BE2C (cell line): ENCODE measurements at regions not wholly inside any gene's neighbourhood (a gene's known extent, or its start where the extent isn't known, plus 50 kb on each side); places are given as distances from the start of the nearest gene placed in this dataset.

Experiments used
- DNase-seq: peaks from one replicate; pipeline ENCODE4 v3.0.0-alpha.2; 2020
- H3K27me3 ChIP-seq: fragments of 250-450 bp; sonication (Bioruptor Pico); 2 replicates; pipeline ENCODE4 v1.5.1; 2020; ENCODE audit warnings: mild to moderate bottlenecking
- H3K36me3 ChIP-seq: fragments of 250-450 bp; sonication (Bioruptor Pico); 2 replicates; pipeline ENCODE4 v1.5.1; 2020; ENCODE audit warnings: mild to moderate bottlenecking
- H3K4me1 ChIP-seq: fragments of 250-450 bp; sonication (Bioruptor Pico); 2 replicates; pipeline ENCODE4 v1.5.1; 2020
- H3K4me3 ChIP-seq: 2 replicates; pipeline ENCODE4 v1.5.1; 2011; ENCODE audit warnings: low read depth, low read length
- H3K9me3 ChIP-seq: fragments of 250-450 bp; sonication (Bioruptor Pico); 2 replicates; pipeline ENCODE4 v1.5.1; 2020
- TF ChIP-seq, protein P1 (sequence below): IDR thresholded peaks from 2 replicates; pipeline ENCODE4 v1.5.1; 2012; ENCODE audit warnings: mild to moderate bottlenecking, low read depth, low read length

DNA sequence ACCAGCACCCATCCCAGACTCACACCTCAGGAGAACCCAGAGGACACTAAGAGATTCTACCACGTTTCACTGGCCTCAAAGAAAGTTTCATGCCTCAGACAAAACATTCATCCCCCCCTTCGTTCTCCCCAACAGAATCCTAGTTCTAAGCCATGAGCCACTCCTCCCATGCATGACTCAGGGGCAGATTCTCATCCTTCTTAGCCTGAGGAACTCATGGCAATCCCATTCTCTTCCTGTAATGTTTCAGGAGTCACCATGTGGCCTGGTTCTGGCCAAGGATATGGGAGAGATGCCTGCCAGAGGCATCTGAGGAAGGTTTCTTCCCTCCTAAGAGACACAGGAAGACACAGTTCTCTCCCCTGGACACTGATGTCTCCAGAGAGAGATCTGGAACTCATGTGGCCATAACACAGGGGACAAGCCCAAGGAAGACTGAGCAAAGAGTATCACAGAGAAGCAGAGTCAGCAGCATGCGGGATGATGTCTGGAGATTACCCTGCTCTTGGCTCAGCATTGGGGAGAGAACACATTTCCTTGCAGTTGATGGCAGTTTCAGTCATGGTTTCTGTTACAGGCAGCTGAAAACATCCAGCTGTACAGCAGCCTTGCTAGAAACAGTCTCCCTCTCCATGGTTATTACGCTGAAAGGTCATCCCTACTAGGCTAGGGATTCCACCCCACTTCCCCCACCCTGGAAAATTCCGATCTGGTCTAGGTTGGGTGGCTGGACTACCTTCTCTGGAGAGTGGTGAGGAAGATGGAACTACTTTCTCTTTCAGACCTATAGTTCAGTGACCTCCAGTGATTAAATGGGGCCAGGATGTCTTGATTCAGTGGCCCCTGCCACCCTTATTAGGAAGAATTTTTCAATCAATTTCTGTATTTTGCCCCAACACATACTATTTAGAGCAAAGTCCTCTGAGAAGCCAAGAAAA lies 115.4 kb downstream of the ZNF608 start:
- no peak for DNase-seq
- Histone ChIP-seq H3K4me3 (no peak overlapping the region), H3K4me1 (peaks cover 33% of the 10 kb centered on the region), H3K36me3 (no peaks in the 10 kb centered on the region), H3K9me3 (no peaks in the 10 kb centered on the region), H3K27me3 (no peaks in the 10 kb centered on the region)
- TF ChIP-seq, protein P1, sequence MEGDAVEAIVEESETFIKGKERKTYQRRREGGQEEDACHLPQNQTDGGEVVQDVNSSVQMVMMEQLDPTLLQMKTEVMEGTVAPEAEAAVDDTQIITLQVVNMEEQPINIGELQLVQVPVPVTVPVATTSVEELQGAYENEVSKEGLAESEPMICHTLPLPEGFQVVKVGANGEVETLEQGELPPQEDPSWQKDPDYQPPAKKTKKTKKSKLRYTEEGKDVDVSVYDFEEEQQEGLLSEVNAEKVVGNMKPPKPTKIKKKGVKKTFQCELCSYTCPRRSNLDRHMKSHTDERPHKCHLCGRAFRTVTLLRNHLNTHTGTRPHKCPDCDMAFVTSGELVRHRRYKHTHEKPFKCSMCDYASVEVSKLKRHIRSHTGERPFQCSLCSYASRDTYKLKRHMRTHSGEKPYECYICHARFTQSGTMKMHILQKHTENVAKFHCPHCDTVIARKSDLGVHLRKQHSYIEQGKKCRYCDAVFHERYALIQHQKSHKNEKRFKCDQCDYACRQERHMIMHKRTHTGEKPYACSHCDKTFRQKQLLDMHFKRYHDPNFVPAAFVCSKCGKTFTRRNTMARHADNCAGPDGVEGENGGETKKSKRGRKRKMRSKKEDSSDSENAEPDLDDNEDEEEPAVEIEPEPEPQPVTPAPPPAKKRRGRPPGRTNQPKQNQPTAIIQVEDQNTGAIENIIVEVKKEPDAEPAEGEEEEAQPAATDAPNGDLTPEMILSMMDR, result no peak

DNA sequence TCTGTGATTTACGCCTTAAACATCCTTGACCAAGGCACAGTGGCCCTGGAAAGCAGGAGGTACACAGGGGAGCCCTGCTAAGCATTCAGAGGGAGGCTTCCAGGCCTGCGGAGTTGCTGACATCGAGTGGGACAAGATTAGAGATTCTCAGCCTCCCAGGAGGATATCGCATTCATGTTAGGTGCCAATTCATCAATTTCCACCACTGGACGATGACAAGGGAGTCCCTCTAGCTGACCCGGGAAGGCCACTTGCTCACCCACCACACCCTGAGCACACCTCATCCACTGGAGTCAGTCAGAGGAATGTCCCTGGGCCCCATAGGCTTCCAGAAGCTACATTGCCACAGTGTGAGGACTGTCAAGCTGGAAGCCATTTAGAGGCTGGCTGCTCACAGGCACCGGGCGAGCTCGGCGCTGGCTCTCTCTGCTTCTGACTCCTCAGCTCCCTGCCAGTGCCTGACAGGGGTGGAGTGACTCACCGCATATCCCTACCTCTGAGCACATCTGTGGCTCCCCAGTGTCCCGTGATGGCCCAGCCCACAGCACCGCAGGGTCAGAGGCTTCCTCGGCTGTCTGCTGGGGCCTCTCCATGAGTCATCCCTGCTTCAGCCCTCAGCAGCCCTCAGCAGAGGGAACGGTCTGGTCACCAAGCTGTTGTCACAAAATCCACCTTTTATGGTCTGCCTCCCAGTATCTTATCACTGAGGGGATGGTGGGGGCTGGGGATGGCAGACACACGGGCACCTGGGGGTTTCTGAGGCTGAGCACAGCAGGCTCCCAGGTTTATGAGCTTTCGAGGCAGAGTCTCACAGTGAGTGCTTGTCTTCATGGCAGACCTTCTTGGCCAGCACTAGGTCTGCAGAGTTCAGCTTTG lies 117.5 kb downstream of the ZNF608 start:
- H3K4me1 ChIP-seq, result peaks cover 18% of the 10 kb centered on the region
- no peaks in the 10 kb centered on the region for H3K36me3 ChIP-seq
- H3K4me3 ChIP-seq, result no peak overlapping the region
- DNase-seq, result peak; percentile 88
- H3K9me3 ChIP-seq, result no peaks in the 10 kb centered on the region
- no peaks in the 10 kb centered on the region for H3K27me3 ChIP-seq
- TF ChIP-seq, protein P1, result no peak

DNA sequence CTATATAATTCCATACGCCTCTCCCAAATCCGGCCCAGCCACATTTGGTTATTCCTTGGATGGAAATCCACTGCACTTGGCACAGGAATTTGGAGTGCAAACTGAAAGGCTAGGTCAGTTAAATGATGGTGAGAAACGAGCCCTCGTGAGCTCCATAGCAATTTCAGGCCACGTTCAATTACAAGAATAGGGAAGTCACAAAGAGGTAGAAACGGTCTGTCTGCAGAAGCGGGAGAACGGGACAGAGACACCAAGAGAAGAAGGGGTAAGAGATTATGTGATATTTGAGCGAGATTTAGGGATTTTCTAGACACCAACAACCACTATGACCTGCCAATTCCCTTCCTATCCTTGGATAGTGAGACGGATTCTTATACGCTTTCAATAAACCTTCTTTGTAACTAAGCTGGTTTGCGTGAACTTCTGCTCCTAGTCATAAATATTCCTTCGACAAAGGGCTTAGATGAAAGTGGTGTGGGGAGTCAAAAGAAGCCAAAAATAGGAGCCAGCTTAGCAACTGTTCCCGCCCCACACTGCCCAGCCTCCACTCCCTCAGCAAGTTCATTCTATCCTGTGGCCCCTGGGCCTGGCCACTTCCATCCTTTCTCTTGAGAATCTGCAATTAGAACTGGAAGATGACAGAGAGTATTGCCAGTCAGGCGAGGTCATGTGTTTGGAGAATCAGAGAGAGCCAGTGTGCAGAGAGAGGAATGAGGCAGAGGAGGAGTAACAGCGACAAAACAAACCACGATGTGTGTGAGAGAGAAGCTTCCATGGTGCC lies 118.4 kb downstream of the ZNF608 start:
- Histone ChIP-seq H3K9me3 (no peaks in the 10 kb centered on the region), H3K4me1 (peaks cover 16% of the 10 kb centered on the region), H3K36me3 (no peaks in the 10 kb centered on the region), H3K27me3 (no peaks in the 10 kb centered on the region), H3K4me3 (no peak overlapping the region)
- DNase-seq, result no peak
- TF ChIP-seq, protein P1, result no peak

DNA sequence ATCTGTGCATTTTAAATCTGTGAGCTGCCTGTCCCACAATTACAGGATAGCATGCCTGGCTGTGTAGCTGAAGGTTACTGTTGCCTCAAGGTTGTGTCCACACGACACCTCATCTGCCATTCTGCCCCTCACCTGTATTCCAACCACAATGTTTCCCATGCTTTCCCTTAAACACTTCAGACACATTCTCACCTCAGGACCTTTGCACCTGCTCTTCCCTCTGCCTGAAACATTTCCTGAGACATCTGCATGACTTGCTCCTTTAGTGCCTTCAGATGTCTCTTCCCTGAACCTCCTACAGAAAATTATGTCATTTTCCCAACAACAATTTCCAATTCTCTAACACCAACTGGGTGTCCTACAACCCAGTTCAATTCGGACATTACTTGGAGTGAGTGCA lies 120.4 kb downstream of the ZNF608 start:
- TF ChIP-seq, protein P1, result no peak
- Histone ChIP-seq H3K27me3 (no peaks in the 10 kb centered on the region), H3K4me3 (no peak overlapping the region), H3K4me1 (peaks cover 16% of the 10 kb centered on the region), H3K36me3 (no peaks in the 10 kb centered on the region), H3K9me3 (no peaks in the 10 kb centered on the region)
- no peak for DNase-seq

DNA sequence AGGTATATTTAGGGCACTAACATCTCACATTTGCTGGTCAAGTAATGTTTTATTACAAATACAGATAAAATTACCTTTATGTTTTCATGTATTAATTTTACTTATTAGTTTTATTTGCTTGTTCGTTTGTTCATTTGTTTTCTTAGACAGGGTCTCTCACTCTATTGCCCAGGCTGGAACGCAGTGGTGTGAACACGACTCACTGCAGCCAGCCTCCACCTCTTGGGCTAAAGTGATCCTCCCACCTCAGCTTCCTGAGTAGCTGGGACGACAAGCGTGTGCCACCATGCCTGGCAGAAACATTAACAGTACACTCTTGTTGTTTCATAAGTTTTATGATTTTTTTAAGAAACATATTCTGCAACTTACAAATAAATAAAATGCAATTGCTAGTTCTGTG lies 123.2 kb downstream of the ZNF608 start:
- no peaks in the 10 kb centered on the region for H3K27me3 ChIP-seq
- H3K36me3 ChIP-seq, result no peaks in the 10 kb centered on the region
- no peak overlapping the region for H3K4me3 ChIP-seq
- H3K9me3 ChIP-seq, result no peaks in the 10 kb centered on the region
- H3K4me1 ChIP-seq, result peaks cover under 1% of the 10 kb centered on the region; the same call in 1 of the 2 replicates
- TF ChIP-seq, protein P1, result no peak
- DNase-seq, result no peak
